WTC11 (cell line): ENCODE measurements at regions not wholly inside any gene's neighbourhood (a gene's known extent, or its start where the extent isn't known, plus 50 kb on each side); places are given as distances from the start of the nearest gene placed in this dataset.
"Not testable (repeated sequence)": the region's sequence is repeated elsewhere in the genome, so short reads cannot be mapped to it uniquely, and the experiment has no call there.

Experiments used
- E2F1 ChIP-seq: sonication (generic); formaldehyde crosslinking; IDR thresholded peaks from 2 replicates; pipeline ENCODE4 v1.8.0; 2022; ENCODE audit warnings: mild to moderate bottlenecking, missing genetic modification reagents
- GABPB1 ChIP-seq: sonication (generic); formaldehyde crosslinking; IDR thresholded peaks from 2 replicates; pipeline ENCODE4 v1.8.1; 2023; ENCODE audit warnings: mild to moderate bottlenecking, missing genetic modification reagents
- JUN ChIP-seq: sonication (generic); formaldehyde crosslinking; IDR thresholded peaks from 2 replicates; pipeline ENCODE4 v1.8.0; 2023; ENCODE audit warnings: mild to moderate bottlenecking, missing genetic modification reagents
- KAT7 ChIP-seq: sonication (generic); formaldehyde crosslinking; IDR thresholded peaks from 2 replicates; pipeline ENCODE4 v1.8.1; 2023; ENCODE audit warnings: missing genetic modification reagents, mild to moderate bottlenecking, borderline replicate concordance
- NFATC4 ChIP-seq: fragments of 250-450 bp; sonication (Bioruptor Pico); IDR thresholded peaks from 2 replicates; pipeline ENCODE4 v1.9.0; 2021; ENCODE audit warnings: mild to moderate bottlenecking
- USF1 ChIP-seq: sonication (generic); formaldehyde crosslinking; IDR thresholded peaks from 2 replicates; pipeline ENCODE4 v1.8.0; 2022; ENCODE audit warnings: mild to moderate bottlenecking, missing genetic modification reagents
- TF ChIP-seq, protein P1 (sequence below): fragments of 200-600 bp; IDR thresholded peaks from 2 replicates; pipeline ENCODE4 v1.8.0; 2022; ENCODE audit warnings: antibody characterized with exemption
- TF ChIP-seq, protein P2 (sequence below): sonication (generic); formaldehyde crosslinking; IDR thresholded peaks from 2 replicates; pipeline ENCODE4 v1.8.1; 2022; ENCODE audit warnings: low read depth, mild to moderate bottlenecking, moderate library complexity, missing genetic modification reagents, borderline replicate concordance
- TF ChIP-seq, protein P3 (sequence below): sonication (generic); formaldehyde crosslinking; IDR thresholded peaks from 2 replicates; pipeline ENCODE4 v1.8.0; 2022; ENCODE audit warnings: mild to moderate bottlenecking, missing genetic modification reagents

- TF ChIP-seq, protein P1, sequence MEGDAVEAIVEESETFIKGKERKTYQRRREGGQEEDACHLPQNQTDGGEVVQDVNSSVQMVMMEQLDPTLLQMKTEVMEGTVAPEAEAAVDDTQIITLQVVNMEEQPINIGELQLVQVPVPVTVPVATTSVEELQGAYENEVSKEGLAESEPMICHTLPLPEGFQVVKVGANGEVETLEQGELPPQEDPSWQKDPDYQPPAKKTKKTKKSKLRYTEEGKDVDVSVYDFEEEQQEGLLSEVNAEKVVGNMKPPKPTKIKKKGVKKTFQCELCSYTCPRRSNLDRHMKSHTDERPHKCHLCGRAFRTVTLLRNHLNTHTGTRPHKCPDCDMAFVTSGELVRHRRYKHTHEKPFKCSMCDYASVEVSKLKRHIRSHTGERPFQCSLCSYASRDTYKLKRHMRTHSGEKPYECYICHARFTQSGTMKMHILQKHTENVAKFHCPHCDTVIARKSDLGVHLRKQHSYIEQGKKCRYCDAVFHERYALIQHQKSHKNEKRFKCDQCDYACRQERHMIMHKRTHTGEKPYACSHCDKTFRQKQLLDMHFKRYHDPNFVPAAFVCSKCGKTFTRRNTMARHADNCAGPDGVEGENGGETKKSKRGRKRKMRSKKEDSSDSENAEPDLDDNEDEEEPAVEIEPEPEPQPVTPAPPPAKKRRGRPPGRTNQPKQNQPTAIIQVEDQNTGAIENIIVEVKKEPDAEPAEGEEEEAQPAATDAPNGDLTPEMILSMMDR = not testable (repeated sequence)
- not testable (repeated sequence) for TF ChIP-seq NFATC4 (CRISPR knock-in tag); USF1 (CRISPR knock-in tag); JUN; KAT7; E2F1 (CRISPR knock-in tag); GABPB1 (CRISPR knock-in tag)
- TF ChIP-seq, protein P2, sequence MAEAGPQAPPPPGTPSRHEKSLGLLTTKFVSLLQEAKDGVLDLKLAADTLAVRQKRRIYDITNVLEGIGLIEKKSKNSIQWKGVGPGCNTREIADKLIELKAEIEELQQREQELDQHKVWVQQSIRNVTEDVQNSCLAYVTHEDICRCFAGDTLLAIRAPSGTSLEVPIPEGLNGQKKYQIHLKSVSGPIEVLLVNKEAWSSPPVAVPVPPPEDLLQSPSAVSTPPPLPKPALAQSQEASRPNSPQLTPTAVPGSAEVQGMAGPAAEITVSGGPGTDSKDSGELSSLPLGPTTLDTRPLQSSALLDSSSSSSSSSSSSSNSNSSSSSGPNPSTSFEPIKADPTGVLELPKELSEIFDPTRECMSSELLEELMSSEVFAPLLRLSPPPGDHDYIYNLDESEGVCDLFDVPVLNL (CRISPR knock-in tag) = not testable (repeated sequence)
- TF ChIP-seq, protein P3, sequence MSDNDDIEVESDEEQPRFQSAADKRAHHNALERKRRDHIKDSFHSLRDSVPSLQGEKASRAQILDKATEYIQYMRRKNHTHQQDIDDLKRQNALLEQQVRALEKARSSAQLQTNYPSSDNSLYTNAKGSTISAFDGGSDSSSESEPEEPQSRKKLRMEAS = not testable (repeated sequence)
These were observed 58.7 kb upstream of the ENPP6 start for GRCh38 chr4:184276346-184276745.
